ENCODE measurements at regions not wholly inside any gene's neighbourhood (a gene's known extent, or its start where the extent isn't known, plus 50 kb on each side); places are given as distances from the start of the nearest gene placed in this dataset.

DNA sequence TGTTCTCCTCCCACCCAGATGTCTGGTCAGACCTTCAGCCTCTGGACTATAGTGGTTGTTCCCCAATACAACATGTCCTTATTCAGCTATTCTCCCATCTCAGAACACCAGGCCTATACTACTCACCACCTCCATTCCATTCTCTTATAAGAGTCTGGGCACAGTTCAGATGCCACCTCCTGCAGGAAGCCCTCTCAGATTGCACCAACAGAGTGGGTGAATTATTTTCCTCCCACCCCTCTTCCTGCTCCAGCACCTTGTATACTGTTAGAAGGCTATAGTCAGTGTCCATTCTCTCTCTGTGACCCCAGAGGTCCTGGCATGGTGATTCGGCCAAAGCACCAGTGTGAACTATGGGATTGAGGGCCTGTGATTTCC lies 204.6 kb downstream of the GLI2 start:
- TF ChIP-seq YY1 (IDR thresholded peaks at IDR 0.05; ENCODE audit: insufficient read depth, insufficient read length) (no peak), ZNF274 (IDR thresholded peaks at IDR 0.05; ENCODE audit: low read depth, low read length) (no peak), SUZ12 (IDR thresholded peaks at IDR 0.05; ENCODE audit: extremely low read depth, insufficient read depth, insufficient read length) (no peak)
